Uterus (tissue), 3 donors: ENCODE measurements at regions not wholly inside any gene's neighbourhood (a gene's known extent, or its start where the extent isn't known, plus 50 kb on each side); places are given as distances from the start of the nearest gene placed in this dataset.

Experiments
- DNase-seq, 2 donors: peaks; one replicate each; pipeline ENCODE4 v3.0.0-alpha.2; 2019 to 2020
- H3K27ac ChIP-seq, 2 donors: fragments of 200-600 bp; sonication (generic); 1 replicate in 1 of 2; 2 replicates in 1 of 2; pipeline ENCODE4 v1.5.1; 2016 to 2018
- H3K27me3 ChIP-seq, 2 donors: fragments of 200-600 bp; sonication (generic); one replicate each; pipeline ENCODE4 v1.5.1; 2018 to 2019; ENCODE audit warnings: control low read depth in 1 of 2
- H3K36me3 ChIP-seq, 2 donors: fragments of 200-600 bp; sonication (generic); one replicate each; pipeline ENCODE4 v1.5.1; 2019; ENCODE audit warnings: control low read depth in 1 of 2
- H3K4me1 ChIP-seq, 2 donors: fragments of 200-600 bp; sonication (generic); one replicate each; pipeline ENCODE4 v1.5.1; 2018 to 2019; ENCODE audit warnings: control low read depth in 1 of 2
- H3K4me3 ChIP-seq, 2 donors: fragments of 200-600 bp; sonication (generic); 1 replicate in 1 of 2; 2 replicates in 1 of 2; pipeline ENCODE4 v1.5.1; 2018 to 2019; ENCODE audit warnings: mild to moderate bottlenecking in 1 of 2
- H3K9me3 ChIP-seq, 2 donors: fragments of 200-600 bp; sonication (generic); one replicate each; pipeline ENCODE4 v1.5.1; 2019; ENCODE audit warnings: control low read depth in 1 of 2
- CTCF ChIP-seq, 4 experiments: fragments of 200-600 bp in 2 of 4; fragments of 450-650 bp in 2 of 4; sonication (generic) in 2 of 4; IDR thresholded peaks; one replicate each; pipeline ENCODE4 v1.5.1; 2016 to 2019; ENCODE audit warnings: antibody characterized with exemption in 4 of 4, mild to moderate bottlenecking in 2 of 4, moderate library complexity in 1 of 4
- POLR2A ChIP-seq, 2 donors: fragments of 450-650 bp; IDR thresholded peaks; one replicate each; pipeline ENCODE4 v1.6.1; 2016; ENCODE audit warnings: antibody characterized with exemption in 2 of 2, mild to moderate bottlenecking in 1 of 2, moderate library complexity in 1 of 2
- intact Hi-C: fragments of 100-400 bp; cut with DNase I; formaldehyde crosslinking; loops from one replicate; pipeline ENCODE4 v1.15.1; 2023; ENCODE audit warnings: low total_unique reads
- donor health status: DM: yes; HTN: yes; CAD: no.

- Histone ChIP-seq H3K27ac (no peak overlapping the region), H3K9me3 (no peaks in the 10 kb centered on the region), H3K4me3 (no peak overlapping the region), H3K27me3 (no peaks in the 10 kb centered on the region), H3K36me3 (no peaks in the 10 kb centered on the region), H3K4me1 (no peaks in the 10 kb centered on the region)
- intact Hi-C loops = no loop called here
- no peak for DNase-seq
- no peak for TF ChIP-seq POLR2A (IDR thresholded peaks at IDR 0.05)
- TF ChIP-seq CTCF (IDR thresholded peaks at IDR 0.05) = no peak
Measured at GRCh38 chr6:79394690-79395089, 142.5 kb downstream of the LCA5 start.

DNA sequence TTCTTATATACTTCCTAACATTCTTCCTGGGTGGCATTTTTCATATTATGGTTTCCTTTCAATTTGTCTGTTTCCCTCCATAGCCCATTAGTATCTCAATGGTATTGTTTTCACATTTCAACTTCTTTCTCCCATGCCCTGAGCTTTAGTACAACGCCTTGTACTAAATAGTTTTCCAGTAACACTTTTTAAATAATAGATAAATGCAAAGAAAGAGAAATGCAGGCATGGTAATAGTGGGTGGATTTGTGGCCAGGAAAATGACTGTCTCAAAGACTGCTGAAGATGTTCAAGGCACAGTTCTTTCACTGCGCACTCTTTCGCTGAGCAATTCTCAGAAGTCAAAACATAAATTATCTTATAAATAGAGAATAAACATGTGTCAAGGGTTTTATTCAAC lies 145.1 kb downstream of the LCA5 start:
- DNase-seq = no peak
- H3K4me1 ChIP-seq = no peaks in the 10 kb centered on the region
- intact Hi-C loops = no loop called here

GRCh38 chr6:79391480-79391879 lies 145.8 kb downstream of the LCA5 start:
- Histone ChIP-seq H3K27ac (no peak overlapping the region), H3K4me1 (no peaks in the 10 kb centered on the region), H3K27me3 (no peaks in the 10 kb centered on the region), H3K36me3 (no peaks in the 10 kb centered on the region), H3K4me3 (no peak overlapping the region), H3K9me3 (no peaks in the 10 kb centered on the region)
- intact Hi-C loops = no loop called here
- TF ChIP-seq CTCF (IDR thresholded peaks at IDR 0.05) (no peak), POLR2A (IDR thresholded peaks at IDR 0.05) (no peak)
- no peak for DNase-seq

More for the DNA sequence above, 145.1 kb downstream of the LCA5 start:
- Histone ChIP-seq H3K36me3 (no peaks in the 10 kb centered on the region), H3K27me3 (no peaks in the 10 kb centered on the region), H3K27ac (no peak overlapping the region), H3K4me3 (no peak overlapping the region), H3K9me3 (no peaks in the 10 kb centered on the region)
- TF ChIP-seq POLR2A (IDR thresholded peaks at IDR 0.05) = no peak
- no peak for TF ChIP-seq CTCF (IDR thresholded peaks at IDR 0.05)

DNA sequence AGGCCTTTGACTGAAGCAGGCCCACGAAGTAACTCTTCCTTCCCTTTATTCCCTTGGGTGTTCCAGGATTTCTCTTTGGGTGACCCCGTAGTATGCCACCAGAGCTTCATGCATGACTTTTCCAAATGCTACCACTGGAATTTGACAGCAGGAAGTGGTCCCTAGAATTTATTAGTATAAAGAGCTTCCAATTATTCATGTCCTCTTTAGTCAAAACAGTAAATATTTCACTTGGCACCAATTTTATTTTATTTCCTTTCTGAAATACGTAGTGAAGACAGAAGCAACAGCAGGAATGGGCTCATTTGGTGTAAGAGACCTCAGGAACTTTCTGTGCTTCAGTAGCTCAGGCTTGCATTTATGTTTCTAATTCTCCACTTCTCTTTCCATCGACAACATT lies 151.3 kb downstream of the LCA5 start:
- intact Hi-C loops = no loop called here
- Histone ChIP-seq H3K9me3 (no peaks in the 10 kb centered on the region), H3K36me3 (no peaks in the 10 kb centered on the region), H3K4me1 (no peaks in the 10 kb centered on the region), H3K27me3 (no peaks in the 10 kb centered on the region), H3K27ac (no peak overlapping the region), H3K4me3 (no peak overlapping the region)
- TF ChIP-seq CTCF (IDR thresholded peaks at IDR 0.05) = no peak
- TF ChIP-seq POLR2A (IDR thresholded peaks at IDR 0.05) = no peak
- no peak for DNase-seq

DNA sequence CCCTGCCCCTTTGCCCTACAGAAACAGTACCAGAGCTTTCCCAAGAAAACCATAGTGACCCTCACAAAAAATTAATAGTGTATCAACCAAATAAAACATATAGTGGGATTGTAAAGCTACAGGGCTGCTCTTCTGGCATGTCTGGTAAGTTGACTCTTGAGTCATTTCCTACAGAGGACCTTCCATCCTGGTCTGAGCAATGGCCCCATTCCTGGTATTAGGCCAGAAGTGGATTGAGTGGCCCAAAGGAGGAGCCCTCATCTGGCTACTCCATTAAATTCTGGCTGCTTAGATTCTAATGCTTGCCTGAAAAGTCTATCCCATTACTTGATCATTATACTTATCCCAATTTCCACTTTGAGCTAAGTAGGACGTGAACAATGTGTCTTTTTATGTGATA lies 150.9 kb upstream of the HMGN3 start:
- no peak overlapping the region for H3K27ac ChIP-seq
- intact Hi-C loops = no loop called here
- TF ChIP-seq CTCF (IDR thresholded peaks at IDR 0.05) (no peak), POLR2A (IDR thresholded peaks at IDR 0.05) (no peak)

More for the DNA sequence above, 150.9 kb upstream of the HMGN3 start:
- Histone ChIP-seq H3K4me1 (no peaks in the 10 kb centered on the region), H3K4me3 (no peak overlapping the region), H3K9me3 (no peaks in the 10 kb centered on the region), H3K27me3 (no peaks in the 10 kb centered on the region), H3K36me3 (no peaks in the 10 kb centered on the region)
- DNase-seq = no peak
